Mucosa of rectum (tissue), 2 donors: ENCODE measurements at regions not wholly inside any gene's neighbourhood (a gene's known extent, or its start where the extent isn't known, plus 50 kb on each side); places are given as distances from the start of the nearest gene placed in this dataset.
"Not testable (repeated sequence)": the region's sequence is repeated elsewhere in the genome, so short reads cannot be mapped to it uniquely, and the experiment has no call there.

Source experiments
- H3K27ac ChIP-seq, 2 donors: one replicate each; pipeline ENCODE4 v1.7.0; 2013; ENCODE audit warnings: inconsistent platforms in 2 of 2, low read depth in 2 of 2, low read length in 2 of 2
- H3K27me3 ChIP-seq, 2 donors: one replicate each; pipeline ENCODE4 v1.7.0; 2013; ENCODE audit warnings: low read length in 2 of 2; ENCODE audit not compliant: control insufficient read depth in 2 of 2, insufficient read depth in 2 of 2
- H3K36me3 ChIP-seq, 2 donors: one replicate each; pipeline ENCODE4 v1.7.0; 2013; ENCODE audit warnings: low read length in 2 of 2; ENCODE audit not compliant: control insufficient read depth in 2 of 2, insufficient read depth in 2 of 2
- H3K4me1 ChIP-seq, 2 donors: one replicate each; pipeline ENCODE4 v1.7.0; 2013; ENCODE audit warnings: low read length in 2 of 2, mild to moderate bottlenecking in 1 of 2; ENCODE audit not compliant: control insufficient read depth in 2 of 2, insufficient read depth in 2 of 2
- H3K4me3 ChIP-seq, 2 donors: one replicate each; pipeline ENCODE4 v1.7.0; 2013; ENCODE audit warnings: low read length in 2 of 2
- H3K9ac ChIP-seq, 2 donors: one replicate each; pipeline ENCODE4 v1.7.0; 2013; ENCODE audit warnings: low read length in 2 of 2, low read depth in 1 of 2, mild to moderate bottlenecking in 1 of 2
- H3K9me3 ChIP-seq, 2 donors: one replicate each; pipeline ENCODE4 v1.7.0; 2013; ENCODE audit warnings: low read length in 2 of 2; ENCODE audit not compliant: control insufficient read depth in 2 of 2
- donor health status: healthy.
- donor health status: Normal muscosa, but diverticular disease.

GRCh38 chr14:43698561-43699284 lies 808.4 kb downstream of the FSCB start:
- H3K27ac ChIP-seq, H3K4me3 ChIP-seq, H3K9ac ChIP-seq, H3K36me3 ChIP-seq, H3K4me1 ChIP-seq, H3K9me3 ChIP-seq, H3K27me3 ChIP-seq: not testable (repeated sequence)

- no peaks in the 10 kb centered on the region for H3K9me3 ChIP-seq
- no peaks in the 10 kb centered on the region for H3K36me3 ChIP-seq
- no peaks in the 10 kb centered on the region for H3K27me3 ChIP-seq
- H3K4me1 ChIP-seq, result no peaks in the 10 kb centered on the region
- no peak overlapping the region for H3K4me3 ChIP-seq
- H3K9ac ChIP-seq, result no peak overlapping the region
- H3K27ac ChIP-seq, result no peak overlapping the region
These were observed 810.1 kb downstream of the FSCB start for GRCh38 chr14:43697003-43697402.

GRCh38 chr14:43692706-43693105 lies 814.4 kb downstream of the FSCB start:
- H3K9me3 ChIP-seq, result no peaks in the 10 kb centered on the region
- H3K36me3 ChIP-seq, result no peaks in the 10 kb centered on the region
- no peaks in the 10 kb centered on the region for H3K4me1 ChIP-seq
- no peak overlapping the region for H3K4me3 ChIP-seq
- H3K27me3 ChIP-seq, result no peaks in the 10 kb centered on the region
- no peak overlapping the region for H3K27ac ChIP-seq
- no peak overlapping the region for H3K9ac ChIP-seq

GRCh38 chr14:43687921-43688320 lies 819.2 kb downstream of the FSCB start:
- no peaks in the 10 kb centered on the region for H3K36me3 ChIP-seq
- no peaks in the 10 kb centered on the region for H3K27me3 ChIP-seq
- no peak overlapping the region for H3K4me3 ChIP-seq
- H3K9me3 ChIP-seq, result no peaks in the 10 kb centered on the region
- H3K27ac ChIP-seq, result no peak overlapping the region
- H3K9ac ChIP-seq, result no peak overlapping the region
- no peaks in the 10 kb centered on the region for H3K4me1 ChIP-seq

- no peak overlapping the region for H3K27ac ChIP-seq
- no peaks in the 10 kb centered on the region for H3K27me3 ChIP-seq
- H3K4me3 ChIP-seq, result no peak overlapping the region
- no peak overlapping the region for H3K9ac ChIP-seq
- H3K4me1 ChIP-seq, result no peaks in the 10 kb centered on the region
- no peaks in the 10 kb centered on the region for H3K36me3 ChIP-seq
- no peaks in the 10 kb centered on the region for H3K9me3 ChIP-seq
These were observed 829.5 kb downstream of the FSCB start for GRCh38 chr14:43677581-43677980.

GRCh38 chr14:43674273-43674672 lies 832.8 kb downstream of the FSCB start:
- Histone ChIP-seq H3K9ac (no peak overlapping the region), H3K27ac (no peak overlapping the region), H3K9me3 (peaks cover 0 to 2% of the 10 kb centered on the region in 2 donors), H3K27me3 (no peaks in the 10 kb centered on the region), H3K4me1 (no peaks in the 10 kb centered on the region), H3K4me3 (no peak overlapping the region), H3K36me3 (no peaks in the 10 kb centered on the region)

GRCh38 chr14:43671716-43672485 lies 835.2 kb downstream of the FSCB start:
- Histone ChIP-seq H3K27ac (no peak overlapping the region), H3K27me3 (no peaks in the 10 kb centered on the region), H3K9ac (no peak overlapping the region), H3K4me1 (no peaks in the 10 kb centered on the region), H3K36me3 (no peaks in the 10 kb centered on the region), H3K9me3 (peaks cover 0 to 2% of the 10 kb centered on the region in 2 donors), H3K4me3 (no peak overlapping the region)

GRCh38 chr14:43669355-43669754 lies 837.7 kb downstream of the FSCB start:
- no peaks in the 10 kb centered on the region for H3K36me3 ChIP-seq
- no peak overlapping the region for H3K27ac ChIP-seq
- H3K4me1 ChIP-seq, result no peaks in the 10 kb centered on the region
- peaks cover 0 to 6% of the 10 kb centered on the region in 2 donors for H3K9me3 ChIP-seq
- no peak overlapping the region for H3K9ac ChIP-seq
- H3K27me3 ChIP-seq, result no peaks in the 10 kb centered on the region
- H3K4me3 ChIP-seq, result no peak overlapping the region

GRCh38 chr14:43665570-43666267 lies 841.4 kb downstream of the FSCB start:
- H3K4me1 ChIP-seq, result no peaks in the 10 kb centered on the region
- H3K9me3 ChIP-seq, result peaks cover 0 to 6% of the 10 kb centered on the region in 2 donors
- H3K36me3 ChIP-seq, result no peaks in the 10 kb centered on the region
- no peak overlapping the region for H3K27ac ChIP-seq
- no peak overlapping the region for H3K4me3 ChIP-seq
- no peak overlapping the region for H3K9ac ChIP-seq
- no peaks in the 10 kb centered on the region for H3K27me3 ChIP-seq

GRCh38 chr14:43655194-43655593 lies 851.9 kb downstream of the FSCB start:
- not testable (repeated sequence) for H3K27me3 ChIP-seq, H3K27ac ChIP-seq, H3K36me3 ChIP-seq, H3K9me3 ChIP-seq, H3K9ac ChIP-seq, H3K4me3 ChIP-seq, H3K4me1 ChIP-seq
